HepG2 (cell line): ENCODE measurements at regions not wholly inside any gene's neighbourhood (a gene's known extent, or its start where the extent isn't known, plus 50 kb on each side); places are given as distances from the start of the nearest gene placed in this dataset.

Experiments
- ZIK1 ChIP-seq: sonication (generic); formaldehyde crosslinking; IDR thresholded peaks from 2 replicates; pipeline ENCODE4 v1.5.0; 2020; ENCODE audit warnings: mild to moderate bottlenecking, low read depth, missing genetic modification reagents, borderline replicate concordance
- ZNF468 ChIP-seq: sonication (generic); formaldehyde crosslinking; IDR thresholded peaks from 2 replicates; pipeline ENCODE4 v1.8.0; 2022; ENCODE audit warnings: mild to moderate bottlenecking, moderate library complexity, missing genetic modification reagents
- ZNF543 ChIP-seq: sonication (generic); formaldehyde crosslinking; IDR thresholded peaks from 2 replicates; pipeline ENCODE4 v1.4.0; 2020; ENCODE audit warnings: mild to moderate bottlenecking, missing genetic modification reagents
- ZNF747 ChIP-seq: sonication (generic); formaldehyde crosslinking; IDR thresholded peaks from 2 replicates; pipeline ENCODE4 v1.8.1; 2023; ENCODE audit warnings: missing genetic modification reagents, mild to moderate bottlenecking, borderline replicate concordance
- ZNF850 ChIP-seq: sonication (generic); formaldehyde crosslinking; conservative IDR thresholded peaks from 2 replicates; pipeline ENCODE4 v1.9.0; 2021; ENCODE audit warnings: mild to moderate bottlenecking, missing genetic modification reagents
- TF ChIP-seq, protein P1 (sequence below): sonication (generic); formaldehyde crosslinking; IDR thresholded peaks from 2 replicates; pipeline ENCODE4 v1.4.0; 2020; ENCODE audit warnings: missing genetic modification reagents
- TF ChIP-seq, protein P2 (sequence below): sonication (generic); formaldehyde crosslinking; IDR thresholded peaks from 2 replicates; pipeline ENCODE4 v1.4.0; 2020; ENCODE audit warnings: mild to moderate bottlenecking, missing genetic modification reagents
- TF ChIP-seq, protein P3 (sequence below): sonication (generic); formaldehyde crosslinking; IDR thresholded peaks from 2 replicates; pipeline ENCODE4 v1.4.0; 2020; ENCODE audit warnings: missing genetic modification reagents
- TF ChIP-seq, protein P4 (sequence below): sonication (generic); formaldehyde crosslinking; IDR thresholded peaks from 2 replicates; pipeline ENCODE4 v1.4.0; 2020; ENCODE audit warnings: missing genetic modification reagents
- TF ChIP-seq, protein P5 (sequence below): sonication (generic); formaldehyde crosslinking; IDR thresholded peaks from 2 replicates; pipeline ENCODE4 v1.4.0; 2020; ENCODE audit warnings: mild to moderate bottlenecking, missing genetic modification reagents

DNA sequence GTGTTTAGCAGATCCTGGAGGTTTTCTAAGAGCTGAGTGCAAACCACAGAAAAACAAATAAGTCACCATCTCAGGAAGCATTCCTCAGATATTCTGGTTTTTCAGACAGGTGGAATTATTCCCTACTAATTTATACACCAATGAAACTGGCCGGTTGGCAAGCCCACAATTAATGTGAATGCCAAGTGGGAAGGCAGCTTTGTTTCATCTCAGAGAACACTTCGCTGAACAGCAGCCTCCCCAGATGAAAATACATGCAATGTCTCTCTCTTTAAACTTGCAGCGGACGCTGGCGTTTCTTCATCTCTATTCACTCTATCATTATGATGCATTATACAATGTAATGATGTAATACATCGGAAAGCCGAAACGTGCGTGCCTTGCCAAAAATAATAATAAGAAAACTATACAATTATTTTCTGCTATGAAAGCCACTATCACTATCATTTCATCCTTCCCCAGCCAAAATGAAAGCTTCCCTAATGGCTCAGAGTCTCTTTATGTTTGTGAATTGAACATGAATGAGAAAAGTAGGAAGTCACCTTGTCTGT, 649.4 kb downstream of the BCL11A start (continued):
- TF ChIP-seq, protein P1, sequence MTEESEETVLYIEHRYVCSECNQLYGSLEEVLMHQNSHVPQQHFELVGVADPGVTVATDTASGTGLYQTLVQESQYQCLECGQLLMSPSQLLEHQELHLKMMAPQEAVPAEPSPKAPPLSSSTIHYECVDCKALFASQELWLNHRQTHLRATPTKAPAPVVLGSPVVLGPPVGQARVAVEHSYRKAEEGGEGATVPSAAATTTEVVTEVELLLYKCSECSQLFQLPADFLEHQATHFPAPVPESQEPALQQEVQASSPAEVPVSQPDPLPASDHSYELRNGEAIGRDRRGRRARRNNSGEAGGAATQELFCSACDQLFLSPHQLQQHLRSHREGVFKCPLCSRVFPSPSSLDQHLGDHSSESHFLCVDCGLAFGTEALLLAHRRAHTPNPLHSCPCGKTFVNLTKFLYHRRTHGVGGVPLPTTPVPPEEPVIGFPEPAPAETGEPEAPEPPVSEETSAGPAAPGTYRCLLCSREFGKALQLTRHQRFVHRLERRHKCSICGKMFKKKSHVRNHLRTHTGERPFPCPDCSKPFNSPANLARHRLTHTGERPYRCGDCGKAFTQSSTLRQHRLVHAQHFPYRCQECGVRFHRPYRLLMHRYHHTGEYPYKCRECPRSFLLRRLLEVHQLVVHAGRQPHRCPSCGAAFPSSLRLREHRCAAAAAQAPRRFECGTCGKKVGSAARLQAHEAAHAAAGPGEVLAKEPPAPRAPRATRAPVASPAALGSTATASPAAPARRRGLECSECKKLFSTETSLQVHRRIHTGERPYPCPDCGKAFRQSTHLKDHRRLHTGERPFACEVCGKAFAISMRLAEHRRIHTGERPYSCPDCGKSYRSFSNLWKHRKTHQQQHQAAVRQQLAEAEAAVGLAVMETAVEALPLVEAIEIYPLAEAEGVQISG (CRISPR knock-in tag), result no peak
- TF ChIP-seq, protein P2, sequence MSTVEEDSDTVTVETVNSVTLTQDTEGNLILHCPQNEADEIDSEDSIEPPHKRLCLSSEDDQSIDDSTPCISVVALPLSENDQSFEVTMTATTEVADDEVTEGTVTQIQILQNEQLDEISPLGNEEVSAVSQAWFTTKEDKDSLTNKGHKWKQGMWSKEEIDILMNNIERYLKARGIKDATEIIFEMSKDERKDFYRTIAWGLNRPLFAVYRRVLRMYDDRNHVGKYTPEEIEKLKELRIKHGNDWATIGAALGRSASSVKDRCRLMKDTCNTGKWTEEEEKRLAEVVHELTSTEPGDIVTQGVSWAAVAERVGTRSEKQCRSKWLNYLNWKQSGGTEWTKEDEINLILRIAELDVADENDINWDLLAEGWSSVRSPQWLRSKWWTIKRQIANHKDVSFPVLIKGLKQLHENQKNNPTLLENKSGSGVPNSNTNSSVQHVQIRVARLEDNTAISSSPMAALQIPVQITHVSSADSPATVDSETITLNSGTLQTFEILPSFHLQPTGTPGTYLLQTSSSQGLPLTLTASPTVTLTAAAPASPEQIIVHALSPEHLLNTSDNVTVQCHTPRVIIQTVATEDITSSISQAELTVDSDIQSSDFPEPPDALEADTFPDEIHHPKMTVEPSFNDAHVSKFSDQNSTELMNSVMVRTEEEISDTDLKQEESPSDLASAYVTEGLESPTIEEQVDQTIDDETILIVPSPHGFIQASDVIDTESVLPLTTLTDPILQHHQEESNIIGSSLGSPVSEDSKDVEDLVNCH, result no peak
- no peak for TF ChIP-seq ZNF468 (CRISPR knock-in tag)
- TF ChIP-seq, protein P3, sequence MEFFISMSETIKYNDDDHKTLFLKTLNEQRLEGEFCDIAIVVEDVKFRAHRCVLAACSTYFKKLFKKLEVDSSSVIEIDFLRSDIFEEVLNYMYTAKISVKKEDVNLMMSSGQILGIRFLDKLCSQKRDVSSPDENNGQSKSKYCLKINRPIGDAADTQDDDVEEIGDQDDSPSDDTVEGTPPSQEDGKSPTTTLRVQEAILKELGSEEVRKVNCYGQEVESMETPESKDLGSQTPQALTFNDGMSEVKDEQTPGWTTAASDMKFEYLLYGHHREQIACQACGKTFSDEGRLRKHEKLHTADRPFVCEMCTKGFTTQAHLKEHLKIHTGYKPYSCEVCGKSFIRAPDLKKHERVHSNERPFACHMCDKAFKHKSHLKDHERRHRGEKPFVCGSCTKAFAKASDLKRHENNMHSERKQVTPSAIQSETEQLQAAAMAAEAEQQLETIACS (CRISPR knock-in tag), result no peak
- no peak for TF ChIP-seq ZNF543 (CRISPR knock-in tag)
- TF ChIP-seq, protein P4, sequence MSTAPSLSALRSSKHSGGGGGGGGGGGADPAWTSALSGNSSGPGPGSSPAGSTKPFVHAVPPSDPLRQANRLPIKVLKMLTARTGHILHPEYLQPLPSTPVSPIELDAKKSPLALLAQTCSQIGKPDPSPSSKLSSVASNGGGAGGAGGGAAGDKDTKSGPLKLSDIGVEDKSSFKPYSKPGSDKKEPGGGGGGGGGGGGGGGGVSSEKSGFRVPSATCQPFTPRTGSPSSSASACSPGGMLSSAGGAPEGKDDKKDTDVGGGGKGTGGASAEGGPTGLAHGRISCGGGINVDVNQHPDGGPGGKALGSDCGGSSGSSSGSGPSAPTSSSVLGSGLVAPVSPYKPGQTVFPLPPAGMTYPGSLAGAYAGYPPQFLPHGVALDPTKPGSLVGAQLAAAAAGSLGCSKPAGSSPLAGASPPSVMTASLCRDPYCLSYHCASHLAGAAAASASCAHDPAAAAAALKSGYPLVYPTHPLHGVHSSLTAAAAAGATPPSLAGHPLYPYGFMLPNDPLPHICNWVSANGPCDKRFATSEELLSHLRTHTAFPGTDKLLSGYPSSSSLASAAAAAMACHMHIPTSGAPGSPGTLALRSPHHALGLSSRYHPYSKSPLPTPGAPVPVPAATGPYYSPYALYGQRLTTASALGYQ (CRISPR knock-in tag), result no peak
- no peak for TF ChIP-seq ZNF850 (CRISPR knock-in tag)
- no peak for TF ChIP-seq ZIK1 (CRISPR knock-in tag)
- TF ChIP-seq ZNF747, result no peak
- TF ChIP-seq, protein P5, sequence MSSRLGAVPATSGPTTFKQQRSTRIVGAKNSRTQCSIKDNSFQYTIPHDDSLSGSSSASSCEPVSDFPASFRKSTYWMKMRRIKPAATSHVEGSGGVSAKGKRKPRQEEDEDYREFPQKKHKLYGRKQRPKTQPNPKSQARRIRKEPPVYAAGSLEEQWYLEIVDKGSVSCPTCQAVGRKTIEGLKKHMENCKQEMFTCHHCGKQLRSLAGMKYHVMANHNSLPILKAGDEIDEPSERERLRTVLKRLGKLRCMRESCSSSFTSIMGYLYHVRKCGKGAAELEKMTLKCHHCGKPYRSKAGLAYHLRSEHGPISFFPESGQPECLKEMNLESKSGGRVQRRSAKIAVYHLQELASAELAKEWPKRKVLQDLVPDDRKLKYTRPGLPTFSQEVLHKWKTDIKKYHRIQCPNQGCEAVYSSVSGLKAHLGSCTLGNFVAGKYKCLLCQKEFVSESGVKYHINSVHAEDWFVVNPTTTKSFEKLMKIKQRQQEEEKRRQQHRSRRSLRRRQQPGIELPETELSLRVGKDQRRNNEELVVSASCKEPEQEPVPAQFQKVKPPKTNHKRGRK (CRISPR knock-in tag), result no peak
